ENCODE measurements at regions not wholly inside any gene's neighbourhood (a gene's known extent, or its start where the extent isn't known, plus 50 kb on each side); places are given as distances from the start of the nearest gene placed in this dataset.
"Not testable (repeated sequence)": the region's sequence is repeated elsewhere in the genome, so short reads cannot be mapped to it uniquely, and the experiment has no call there.

DNA sequence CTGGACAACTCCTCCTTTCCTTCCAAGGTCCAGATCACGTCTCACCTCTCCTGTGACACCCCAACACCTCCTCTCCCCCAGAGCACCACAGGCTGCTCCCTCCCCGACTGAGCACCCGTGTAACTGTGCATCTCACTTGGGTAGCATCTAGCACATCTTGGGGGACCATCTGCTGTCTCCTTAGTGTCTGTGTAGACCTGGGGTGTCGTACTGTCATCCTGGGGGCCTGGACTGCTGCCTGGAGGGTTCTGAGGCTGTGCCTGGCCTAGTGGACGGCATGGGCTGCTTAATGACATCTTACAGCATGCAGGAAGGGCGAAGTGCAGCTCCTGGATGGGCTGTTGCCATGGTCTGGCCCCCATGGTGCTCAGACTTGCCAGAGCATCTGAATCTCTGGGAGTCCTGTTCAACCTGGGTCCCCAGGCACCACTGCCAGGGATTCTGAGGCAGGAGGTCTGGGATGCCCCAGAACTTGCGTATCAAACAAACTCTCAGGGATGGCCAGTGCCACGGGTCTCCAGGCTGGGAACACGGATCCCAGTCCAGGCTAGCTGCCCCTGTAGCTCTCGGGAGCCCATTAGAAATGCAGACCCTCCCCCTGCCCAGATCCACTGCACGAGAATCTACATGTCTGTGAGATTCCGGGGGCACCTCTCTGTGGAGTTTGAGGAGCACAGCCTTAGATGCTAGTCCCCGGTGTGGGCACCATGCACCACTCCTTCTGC lies 194.4 kb upstream of the ZNF469 start:
- not testable (repeated sequence) for FAIRE-seq

DNA sequence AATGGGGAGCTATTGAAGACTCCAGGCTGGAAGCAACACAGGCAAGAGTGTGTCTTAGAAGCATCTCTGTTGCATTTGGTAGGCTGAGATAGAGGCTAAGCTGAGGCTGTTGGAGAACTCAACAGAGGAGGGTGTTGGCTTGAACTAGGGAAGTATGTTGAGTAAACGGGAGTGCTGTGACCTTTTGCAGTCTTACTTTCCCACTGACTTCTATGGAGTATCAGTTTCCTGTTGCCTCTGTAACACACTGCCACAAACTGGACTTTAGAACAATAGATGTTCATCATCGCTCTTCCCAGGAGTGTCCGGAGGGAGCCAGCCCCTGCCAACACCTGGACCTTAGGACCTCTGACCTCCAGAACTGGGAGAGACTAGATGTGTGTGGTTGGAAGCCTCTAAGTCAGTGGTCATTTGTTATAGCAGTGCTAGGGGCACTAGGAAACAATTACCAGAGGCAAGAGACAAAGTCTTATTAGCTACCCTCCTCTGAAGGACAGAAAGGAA lies 192.1 kb upstream of the ZNF469 start:
- FAIRE-seq: not testable (repeated sequence)

DNA sequence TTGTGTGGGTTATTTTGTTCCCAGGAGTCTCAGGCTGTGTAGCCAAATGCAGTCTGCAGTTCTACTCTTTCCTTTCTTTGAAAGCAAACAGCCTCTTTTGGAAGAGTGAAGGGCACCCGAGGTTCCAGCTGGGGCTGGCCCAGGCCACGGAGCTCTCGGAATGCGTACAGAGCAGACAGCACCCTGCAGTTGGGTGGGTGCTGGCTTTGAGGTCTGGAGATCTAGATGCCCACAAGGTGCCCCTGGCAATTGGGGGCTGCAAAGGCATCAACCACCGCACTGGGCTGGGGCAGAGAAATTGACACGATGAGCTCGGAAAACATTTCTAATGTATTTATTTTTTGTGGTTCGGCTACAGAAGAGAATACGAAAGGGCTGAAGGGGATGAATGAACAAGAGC lies 191.6 kb upstream of the ZNF469 start:
- not testable (repeated sequence) for FAIRE-seq

DNA sequence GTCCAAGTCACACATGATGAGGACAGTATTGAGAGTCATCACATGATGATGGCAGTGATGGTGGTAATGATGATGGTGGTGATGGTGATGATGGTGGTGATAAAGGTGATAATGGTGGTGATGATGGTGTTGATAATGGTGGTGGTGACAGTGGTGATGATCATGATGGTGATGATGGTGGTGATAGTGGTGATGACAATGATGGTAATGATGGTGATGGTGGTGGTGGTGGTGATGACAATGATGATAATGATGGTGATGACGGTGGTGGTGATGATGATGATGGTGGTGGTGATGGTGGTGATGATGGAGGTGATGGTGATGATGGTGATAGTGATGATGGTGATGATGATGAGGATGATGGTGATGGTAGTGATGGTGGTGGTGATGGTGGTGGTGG lies 190.2 kb upstream of the ZNF469 start:
- FAIRE-seq: no peak

DNA sequence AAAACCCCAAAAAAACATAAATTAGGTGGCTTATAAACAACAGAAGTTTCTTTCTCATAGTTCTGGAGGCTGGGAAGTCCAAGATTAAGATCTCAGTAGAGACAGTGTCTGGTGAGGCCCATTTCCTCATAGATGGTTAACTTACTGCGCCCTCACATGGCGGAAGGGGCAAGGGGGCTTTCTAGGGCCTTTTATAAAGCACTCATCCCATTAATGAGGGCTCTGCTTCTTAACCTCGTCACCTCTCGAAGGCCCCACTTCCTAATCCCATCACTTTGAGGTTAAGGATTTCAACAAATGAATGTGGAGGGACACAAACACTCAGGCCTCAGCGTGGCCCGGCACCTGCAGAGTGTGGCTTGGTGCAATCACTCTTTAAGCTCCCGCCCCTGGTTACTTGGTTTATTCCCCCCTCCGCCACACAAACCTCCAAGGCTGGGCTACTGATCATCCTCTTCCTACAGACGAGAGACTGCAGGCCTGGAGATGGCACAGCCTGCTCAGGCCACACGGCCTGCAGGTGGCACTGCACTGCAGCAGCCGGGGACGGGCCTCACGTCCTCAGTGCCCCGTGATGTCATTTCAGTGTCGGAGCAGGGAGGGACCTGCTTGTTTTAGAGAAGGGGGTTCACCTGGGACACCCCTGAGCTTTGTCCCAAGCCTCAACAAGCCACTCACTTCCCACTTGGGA lies 188.9 kb upstream of the ZNF469 start:
- FAIRE-seq: peak; percentile 38

GRCh38 chr16:88194397-88195268 lies 188.1 kb upstream of the ZNF469 start:
- FAIRE-seq: no peak

DNA sequence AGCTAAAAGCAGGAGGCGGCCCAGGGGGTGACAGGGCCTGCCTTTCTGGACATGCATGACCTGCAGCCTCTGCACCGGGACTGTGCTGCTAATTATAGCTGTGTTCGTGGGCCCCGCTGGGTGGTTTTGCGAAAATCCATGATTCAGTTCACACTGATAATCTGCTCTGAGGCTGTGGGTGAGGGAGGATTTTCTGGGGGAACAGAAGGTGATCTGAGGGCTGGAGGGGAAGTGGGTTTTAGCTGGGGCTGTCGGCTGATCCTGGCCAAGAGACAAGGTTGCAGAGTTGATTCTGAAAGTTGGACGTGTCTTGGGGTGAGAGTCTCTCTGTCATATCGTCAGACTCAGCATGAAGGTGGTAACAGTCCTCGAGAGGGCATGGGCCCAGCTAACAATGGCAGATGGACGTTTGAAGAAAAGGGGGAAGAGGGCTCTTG lies 187.5 kb upstream of the ZNF469 start:
- no peak for FAIRE-seq

GRCh38 chr16:88195911-88196465 lies 186.8 kb upstream of the ZNF469 start:
- no peak for FAIRE-seq

- FAIRE-seq: no peak
Measured at GRCh38 chr16:88196471-88197400, 186.0 kb upstream of the ZNF469 start.

GRCh38 chr16:88197481-88198456 lies 185.0 kb upstream of the ZNF469 start:
- FAIRE-seq: no peak

DNA sequence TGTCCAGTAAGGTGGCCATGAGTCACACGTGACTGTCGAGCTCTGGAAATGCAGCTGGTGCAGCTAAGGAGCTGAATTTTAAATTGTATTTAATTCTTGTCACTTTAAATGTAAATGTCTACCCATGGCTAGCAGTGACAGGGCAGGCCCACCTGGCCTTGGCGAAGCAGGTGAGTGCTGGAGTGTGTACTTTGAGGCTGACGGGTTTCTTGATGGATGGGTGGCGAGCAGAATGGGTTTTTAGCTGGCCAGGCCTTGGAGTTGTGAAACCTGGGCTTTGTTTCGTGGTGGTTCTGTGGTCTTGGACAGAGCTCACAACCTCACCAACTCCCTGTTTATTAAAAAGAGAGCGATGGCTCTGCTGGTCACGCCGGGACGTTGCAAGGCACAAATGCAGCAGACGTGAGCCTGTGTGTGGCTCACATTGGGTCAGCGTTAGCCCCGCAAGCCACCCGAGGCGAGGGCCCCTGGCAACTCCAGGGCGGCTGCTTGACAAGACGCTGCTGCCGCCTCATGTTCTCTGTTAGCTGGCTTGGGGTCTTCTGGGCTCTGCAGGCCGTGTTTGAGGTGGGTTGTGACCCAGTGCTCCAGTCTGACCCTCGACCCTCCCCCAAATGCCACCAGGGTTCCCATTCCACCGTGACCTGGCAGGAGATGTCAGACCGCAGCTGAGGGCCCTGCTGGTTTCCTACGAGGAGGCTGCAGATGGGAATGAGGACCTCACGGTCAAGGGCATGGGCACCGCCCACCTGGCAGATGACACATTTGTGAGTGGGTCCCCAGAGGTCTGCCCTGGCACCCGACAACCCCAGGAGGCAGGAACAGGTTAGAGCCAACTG lies 184.1 kb upstream of the ZNF469 start:
- not testable (repeated sequence) for FAIRE-seq

DNA sequence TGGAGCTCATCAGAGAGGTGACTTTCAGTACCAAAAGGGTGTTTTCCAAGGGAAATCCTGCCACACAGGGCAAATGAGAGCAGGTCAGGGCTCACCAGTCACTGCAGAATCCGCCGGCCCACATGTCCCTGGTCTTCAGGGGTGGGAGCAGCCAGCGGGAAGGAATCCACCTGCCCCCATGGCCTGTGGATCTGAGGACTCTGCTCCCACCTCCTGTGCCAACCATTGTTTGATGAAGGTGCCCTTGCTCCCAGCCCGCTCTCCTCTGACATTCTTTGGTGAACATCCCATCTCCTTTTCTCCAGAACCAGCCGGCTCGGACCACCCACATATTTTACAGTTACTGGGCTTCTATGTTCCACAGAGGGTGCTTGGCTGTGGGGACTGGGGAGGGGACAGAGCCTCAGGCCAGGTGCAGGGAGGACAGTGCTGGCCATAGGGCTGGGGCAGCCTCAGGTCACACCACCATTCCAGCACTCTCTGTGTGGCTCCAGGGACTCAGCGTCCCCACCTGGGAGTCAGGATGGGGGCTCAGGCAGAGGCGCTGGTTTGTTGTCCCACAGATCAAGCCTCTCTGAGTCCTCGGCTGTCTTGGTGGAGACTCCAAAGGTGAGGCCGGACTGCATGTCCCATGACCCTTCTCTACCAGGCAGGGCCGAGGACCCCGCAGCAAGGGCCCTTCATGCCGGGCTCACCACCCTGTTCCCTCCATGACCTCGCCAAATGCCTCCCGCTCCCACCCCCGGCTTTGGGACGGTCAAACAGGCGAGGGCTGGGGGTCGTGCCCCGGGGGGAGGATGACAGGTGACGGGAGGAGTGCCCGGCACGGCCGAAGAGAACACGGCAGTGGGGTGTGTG lies 183.2 kb upstream of the ZNF469 start:
- FAIRE-seq: not testable (repeated sequence)

DNA sequence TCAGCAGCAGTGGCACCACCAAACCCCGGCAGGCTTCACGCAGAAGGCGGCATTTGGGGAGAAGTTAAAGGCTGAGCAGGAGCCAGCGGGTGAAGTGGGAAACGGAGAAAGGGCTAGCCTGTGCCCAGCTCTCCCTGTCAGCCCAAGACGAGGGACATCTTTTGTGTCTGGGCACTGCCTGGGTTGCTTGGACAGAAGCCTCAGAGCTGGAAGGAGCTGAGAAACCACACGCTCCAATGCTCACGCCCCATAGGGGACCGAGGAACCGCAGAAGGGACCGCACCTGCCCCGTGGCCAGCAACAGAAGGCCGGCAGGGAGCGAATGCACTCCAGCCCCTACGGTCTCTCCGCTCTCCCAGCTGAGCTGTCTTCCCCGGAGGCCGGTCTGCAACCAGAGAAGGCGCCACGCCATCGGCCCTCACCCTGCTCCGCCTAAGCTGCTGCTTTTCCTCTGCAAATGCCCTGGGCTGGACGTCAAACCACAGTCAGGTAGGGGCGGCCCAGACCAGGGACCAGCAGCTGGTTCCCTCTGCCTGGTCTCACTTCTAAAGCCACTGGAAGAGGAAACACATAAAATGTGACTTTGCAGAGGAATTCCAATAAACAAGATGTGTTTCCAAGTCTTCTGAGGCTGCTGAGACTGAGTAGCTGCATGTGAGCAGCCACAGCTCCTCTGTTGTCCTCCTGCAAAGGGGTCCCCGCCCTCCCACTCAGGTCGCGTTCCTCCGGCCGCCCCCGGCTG lies 182.4 kb upstream of the ZNF469 start:
- not testable (repeated sequence) for FAIRE-seq

GRCh38 chr16:88200896-88201185 lies 181.9 kb upstream of the ZNF469 start:
- FAIRE-seq: no peak

- not testable (repeated sequence) for FAIRE-seq
Measured at GRCh38 chr16:88201611-88202010, 181.1 kb upstream of the ZNF469 start.

- FAIRE-seq: no peak
Measured at GRCh38 chr16:88202207-88202745, 180.5 kb upstream of the ZNF469 start.

- FAIRE-seq: not testable (repeated sequence)
Measured at GRCh38 chr16:88202856-88203681, 179.7 kb upstream of the ZNF469 start.
